Ovary (tissue), 3 donors: ENCODE measurements at regions not wholly inside any gene's neighbourhood (a gene's known extent, or its start where the extent isn't known, plus 50 kb on each side); places are given as distances from the start of the nearest gene placed in this dataset.

Experiments used
- CTCF ChIP-seq, 3 donors: fragments of 450-650 bp in 2 of 3; fragments of 200-600 bp in 1 of 3; IDR thresholded peaks; one replicate each; pipeline versions ENCODE4 v1.5.1 to v1.8.0; 2016 to 2022; ENCODE audit warnings: antibody characterized with exemption in 3 of 3, mild to moderate bottlenecking in 1 of 3
- EP300 ChIP-seq: sonication (generic); formaldehyde crosslinking; IDR thresholded peaks from one replicate; pipeline ENCODE4 v1.6.1; 2017; ENCODE audit warnings: antibody characterized with exemption
- POLR2A ChIP-seq: fragments of 450-650 bp; IDR thresholded peaks from one replicate; pipeline ENCODE4 v1.6.1; 2017; ENCODE audit warnings: antibody characterized with exemption, mild to moderate bottlenecking, moderate library complexity
- donor health status: DM: no; HTN: no; CAD: no.

- TF ChIP-seq CTCF (IDR thresholded peaks at IDR 0.05) (no peak), POLR2A (no peak), EP300 (no peak)
Observed at GRCh38 chr18:78611869-78612268, 367.7 kb upstream of the SALL3 start.
